Smooth muscle cell (in vitro differentiated cells): ENCODE measurements at regions not wholly inside any gene's neighbourhood (a gene's known extent, or its start where the extent isn't known, plus 50 kb on each side); places are given as distances from the start of the nearest gene placed in this dataset.
"Not testable (repeated sequence)": the region's sequence is repeated elsewhere in the genome, so short reads cannot be mapped to it uniquely, and the experiment has no call there.

Source experiments
- DNase-seq: peaks from one replicate; lab custom pipeline; 2025; ENCODE audit not compliant: unreplicated experiment; lab: John Stamatoyannopoulos, UW
- H2AFZ ChIP-seq: fragments of 200-600 bp; sonication (generic); 2 replicates; pipeline ENCODE4 v1.6.0; 2016; ENCODE audit warnings: antibody characterized with exemption, low read depth, mild to moderate bottlenecking
- H3F3A ChIP-seq: fragments of 200-600 bp; sonication (generic); 2 replicates; pipeline ENCODE4 v1.6.0; 2017; ENCODE audit warnings: antibody characterized with exemption, low read depth
- H3K27ac ChIP-seq: fragments of 200-600 bp; sonication (generic); 2 replicates; pipeline ENCODE4 v1.5.1; 2016; ENCODE audit warnings: low read depth, mild to moderate bottlenecking
- H3K27me3 ChIP-seq: fragments of 200-600 bp; sonication (generic); 2 replicates; pipeline ENCODE4 v1.6.1; 2016; ENCODE audit warnings: low read depth, mild to moderate bottlenecking
- H3K36me3 ChIP-seq: fragments of 200-600 bp; sonication (generic); 2 replicates; pipeline ENCODE4 v1.5.1; 2016; ENCODE audit warnings: low read depth
- H3K4me1 ChIP-seq: fragments of 200-600 bp; sonication (generic); 2 replicates; pipeline ENCODE4 v1.5.1; 2016; ENCODE audit warnings: low read depth
- H3K4me2 ChIP-seq: fragments of 200-600 bp; sonication (generic); 2 replicates; pipeline ENCODE4 v1.6.0; 2016; ENCODE audit warnings: mild to moderate bottlenecking
- H3K4me3 ChIP-seq: fragments of 200-600 bp; sonication (generic); 2 replicates; pipeline ENCODE4 v1.5.1; 2016; ENCODE audit warnings: mild to moderate bottlenecking
- H3K79me2 ChIP-seq: fragments of 200-600 bp; sonication (generic); 2 replicates; pipeline ENCODE4 v1.6.0; 2016; ENCODE audit warnings: low read depth, mild to moderate bottlenecking
- H3K9ac ChIP-seq: fragments of 200-600 bp; sonication (generic); 2 replicates; pipeline ENCODE4 v1.6.0; 2016; ENCODE audit warnings: low read depth
- H3K9me3 ChIP-seq: fragments of 200-600 bp; sonication (generic); replicated peaks from 2 replicates; pipeline ENCODE4 v1.5.1; 2016; ENCODE audit warnings: low read depth
- H4K20me1 ChIP-seq: fragments of 200-600 bp; sonication (generic); 2 replicates; pipeline ENCODE4 v1.6.0; 2016; ENCODE audit warnings: low read depth
- CTCF ChIP-seq: fragments of 200-600 bp; sonication (generic); IDR thresholded peaks from 2 replicates; pipeline ENCODE4 v1.5.1; 2017; ENCODE audit warnings: borderline replicate concordance, mild to moderate bottlenecking, antibody characterized with exemption; ENCODE audit not compliant: insufficient read depth, poor library complexity, severe bottlenecking
- WGBS: methylation state at CpG from one replicate; pipeline ENCODE4 v1.1.7; 2016; ENCODE audit warnings: low lambda C conversion rate; 5-methylcytosine and 5-hydroxymethylcytosine counted together

- TF ChIP-seq CTCF = no peak
- Histone ChIP-seq H2AFZ (no peak overlapping the region), H4K20me1 (no peaks in the 10 kb centered on the region), H3K27ac (no peak overlapping the region), H3K9ac (no peak overlapping the region), H3K9me3 (no peaks in the 10 kb centered on the region), H3K4me1 (no peaks in the 10 kb centered on the region), H3K4me2 (no peak overlapping the region), H3K36me3 (no peaks in the 10 kb centered on the region), H3K79me2 (no peaks in the 10 kb centered on the region), H3K27me3 (no peaks in the 10 kb centered on the region), H3K4me3 (no peak overlapping the region), H3F3A (no peaks in the 10 kb centered on the region)
- WGBS = 96% methylated on average over 3 of the region's 3 CpGs
- DNase-seq = no peak
Measured at GRCh38 chr18:75846321-75846720, 418.8 kb upstream of the SMIM21 start.

- no peaks in the 10 kb centered on the region for H3K27me3 ChIP-seq
- no peaks in the 10 kb centered on the region for H3K4me1 ChIP-seq
- no peaks in the 10 kb centered on the region for H3F3A ChIP-seq
- no peaks in the 10 kb centered on the region for H4K20me1 ChIP-seq
- 98% methylated on average over 3 of the region's 3 CpGs for WGBS
- no peaks in the 10 kb centered on the region for H3K9me3 ChIP-seq
- no peak for TF ChIP-seq CTCF
- no peak overlapping the region for H2AFZ ChIP-seq
- no peaks in the 10 kb centered on the region for H3K36me3 ChIP-seq
- no peak overlapping the region for H3K27ac ChIP-seq
- H3K4me3 ChIP-seq = no peak overlapping the region
- no peak for DNase-seq
- H3K79me2 ChIP-seq = no peaks in the 10 kb centered on the region
- no peak overlapping the region for H3K9ac ChIP-seq
- H3K4me2 ChIP-seq = no peak overlapping the region
Measured at GRCh38 chr18:75845413-75845812, 417.9 kb upstream of the SMIM21 start.

GRCh38 chr18:75844146-75844545 lies 416.6 kb upstream of the SMIM21 start:
- no peaks in the 10 kb centered on the region for H4K20me1 ChIP-seq
- no peaks in the 10 kb centered on the region for H3K4me1 ChIP-seq
- H3K27ac ChIP-seq = no peak overlapping the region
- DNase-seq = no peak
- H3K4me2 ChIP-seq = no peak overlapping the region
- TF ChIP-seq CTCF = no peak
- H3K9ac ChIP-seq = no peak overlapping the region
- H3K36me3 ChIP-seq = no peaks in the 10 kb centered on the region
- H3K4me3 ChIP-seq = no peak overlapping the region
- H3K79me2 ChIP-seq = no peaks in the 10 kb centered on the region
- H2AFZ ChIP-seq = no peak overlapping the region
- no peaks in the 10 kb centered on the region for H3K9me3 ChIP-seq
- no peaks in the 10 kb centered on the region for H3K27me3 ChIP-seq
- 95% methylated on average over 3 of the region's 3 CpGs for WGBS
- H3F3A ChIP-seq = no peaks in the 10 kb centered on the region

- Histone ChIP-seq H3K36me3 (no peaks in the 10 kb centered on the region), H3F3A (no peaks in the 10 kb centered on the region), H3K9ac (no peak overlapping the region), H3K4me1 (no peaks in the 10 kb centered on the region), H4K20me1 (no peaks in the 10 kb centered on the region), H3K4me3 (no peak overlapping the region), H3K4me2 (no peak overlapping the region), H3K79me2 (no peaks in the 10 kb centered on the region), H3K27me3 (no peaks in the 10 kb centered on the region), H3K9me3 (no peaks in the 10 kb centered on the region), H2AFZ (no peak overlapping the region), H3K27ac (no peak overlapping the region)
- 95% methylated on average over 4 of the region's 4 CpGs for WGBS
- no peak for DNase-seq
- TF ChIP-seq CTCF = no peak
Measured at GRCh38 chr18:75840131-75840530, 412.6 kb upstream of the SMIM21 start.

GRCh38 chr18:75839686-75840085 lies 412.2 kb upstream of the SMIM21 start:
- H3K27ac ChIP-seq, H4K20me1 ChIP-seq, H3K4me3 ChIP-seq, H2AFZ ChIP-seq, H3K79me2 ChIP-seq, H3K27me3 ChIP-seq, H3F3A ChIP-seq, H3K9ac ChIP-seq, H3K4me1 ChIP-seq, H3K36me3 ChIP-seq, DNase-seq, H3K4me2 ChIP-seq, H3K9me3 ChIP-seq: not testable (repeated sequence)
- 100% methylated on average over 2 of the region's 2 CpGs for WGBS
